DOHH2 (cell line): ENCODE measurements at regions not wholly inside any gene's neighbourhood (a gene's known extent, or its start where the extent isn't known, plus 50 kb on each side); places are given as distances from the start of the nearest gene placed in this dataset.

Source experiments
- H3F3A ChIP-seq: fragments of 200-600 bp; sonication (generic), shearing (Covaris generic); 2 replicates; pipeline ENCODE4 v1.6.0; 2016; ENCODE audit warnings: antibody characterized with exemption, mild to moderate bottlenecking; ENCODE audit not compliant: control insufficient read depth, insufficient read depth
- H3K27ac ChIP-seq: fragments of 200-600 bp; sonication (generic); 2 replicates; pipeline ENCODE4 v1.5.1; 2014; ENCODE audit warnings: low read depth, mild to moderate bottlenecking, low read length, moderate library complexity
- H3K27me3 ChIP-seq: fragments of 200-600 bp; sonication (generic); 2 replicates; pipeline ENCODE4 v1.6.1; 2014; ENCODE audit warnings: mild to moderate bottlenecking, low read length, mixed read lengths; ENCODE audit not compliant: control insufficient read depth
- H3K36me3 ChIP-seq: fragments of 200-600 bp; sonication (generic); 2 replicates; pipeline ENCODE4 v1.6.1; 2014; ENCODE audit warnings: mild to moderate bottlenecking, low read length, moderate library complexity, mixed read lengths; ENCODE audit not compliant: control insufficient read depth
- H3K4me1 ChIP-seq: fragments of 200-600 bp; sonication (generic); 2 replicates; pipeline ENCODE4 v1.6.1; 2014; ENCODE audit warnings: mild to moderate bottlenecking, low read length, mixed read lengths; ENCODE audit not compliant: control insufficient read depth
- H3K4me2 ChIP-seq: fragments of 200-600 bp; sonication (generic); 2 replicates; pipeline ENCODE4 v1.6.0; 2014; ENCODE audit warnings: mild to moderate bottlenecking, low read length, moderate library complexity
- H3K4me3 ChIP-seq: fragments of 200-600 bp; sonication (generic); 2 replicates; pipeline ENCODE4 v1.5.1; 2014; ENCODE audit warnings: mild to moderate bottlenecking, low read length, mixed read lengths
- H3K79me2 ChIP-seq: fragments of 200-600 bp; sonication (generic); 2 replicates; pipeline ENCODE4 v1.6.1; 2014; ENCODE audit warnings: mild to moderate bottlenecking, low read length, mixed read lengths; ENCODE audit not compliant: control insufficient read depth
- H3K9me2 ChIP-seq: fragments of 200-600 bp; sonication (generic); replicated peaks from 2 replicates; pipeline ENCODE4 v1.6.1; 2014; ENCODE audit warnings: mild to moderate bottlenecking, low read length, mixed read lengths; ENCODE audit not compliant: control insufficient read depth
- H3K9me3 ChIP-seq: fragments of 200-600 bp; sonication (generic); 2 replicates; pipeline ENCODE4 v1.6.1; 2014; ENCODE audit warnings: antibody characterized with exemption, low read length, mixed read lengths; ENCODE audit not compliant: control insufficient read depth, insufficient read depth
- H4K20me1 ChIP-seq: fragments of 200-600 bp; sonication (generic); 2 replicates; pipeline ENCODE4 v1.6.0; 2014; ENCODE audit warnings: low read depth, mild to moderate bottlenecking, antibody characterized with exemption, low read length, moderate library complexity; ENCODE audit not compliant: control insufficient read depth, insufficient read depth
- EZH2phosphoT487 ChIP-seq: fragments of 200-600 bp; sonication (generic); IDR thresholded peaks from 2 replicates; pipeline ENCODE4 v1.6.1; 2017; ENCODE audit warnings: borderline replicate concordance, mild to moderate bottlenecking, antibody characterized with exemption, low read length, moderate library complexity, mixed read lengths
- TF ChIP-seq, protein P1 (sequence below): fragments of 200-600 bp; sonication (generic); IDR thresholded peaks from one replicate; pipeline ENCODE4 v1.5.1; 2014; ENCODE audit warnings: antibody characterized with exemption, mild to moderate bottlenecking, low read depth, low read length; ENCODE audit not compliant: poor library complexity, severe bottlenecking

DNA sequence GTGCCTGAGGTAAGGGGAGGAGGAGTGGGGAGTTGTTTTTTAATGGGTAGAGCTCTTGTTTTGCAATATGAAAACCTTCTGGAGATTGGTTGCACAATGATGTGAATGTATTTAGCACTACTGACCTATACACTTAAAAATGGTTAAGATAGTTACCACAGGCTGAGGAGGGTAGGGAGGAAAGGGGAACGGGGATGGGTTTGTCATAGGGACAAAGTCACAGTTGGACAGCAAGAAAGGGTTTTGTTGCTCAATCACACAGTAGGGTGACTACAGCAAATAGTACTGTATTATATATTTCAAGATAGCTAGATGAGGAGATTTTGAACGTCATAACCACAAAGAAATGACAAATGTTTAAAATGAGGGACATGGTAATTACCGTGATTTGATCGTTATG lies 1562.4 kb downstream of the AACS start:
- Histone ChIP-seq H3K4me1 (no peaks in the 10 kb centered on the region), H3K27ac (no peak overlapping the region), H3K79me2 (no peaks in the 10 kb centered on the region), H3K9me2 (no peaks in the 10 kb centered on the region), H3K4me3 (no peak overlapping the region), H3F3A (no peaks in the 10 kb centered on the region), H3K4me2 (no peak overlapping the region), H3K27me3 (no peaks in the 10 kb centered on the region), H3K36me3 (no peaks in the 10 kb centered on the region), H3K9me3 (no peaks in the 10 kb centered on the region), H4K20me1 (no peaks in the 10 kb centered on the region)
- TF ChIP-seq EZH2phosphoT487 = no peak
- TF ChIP-seq, protein P1, sequence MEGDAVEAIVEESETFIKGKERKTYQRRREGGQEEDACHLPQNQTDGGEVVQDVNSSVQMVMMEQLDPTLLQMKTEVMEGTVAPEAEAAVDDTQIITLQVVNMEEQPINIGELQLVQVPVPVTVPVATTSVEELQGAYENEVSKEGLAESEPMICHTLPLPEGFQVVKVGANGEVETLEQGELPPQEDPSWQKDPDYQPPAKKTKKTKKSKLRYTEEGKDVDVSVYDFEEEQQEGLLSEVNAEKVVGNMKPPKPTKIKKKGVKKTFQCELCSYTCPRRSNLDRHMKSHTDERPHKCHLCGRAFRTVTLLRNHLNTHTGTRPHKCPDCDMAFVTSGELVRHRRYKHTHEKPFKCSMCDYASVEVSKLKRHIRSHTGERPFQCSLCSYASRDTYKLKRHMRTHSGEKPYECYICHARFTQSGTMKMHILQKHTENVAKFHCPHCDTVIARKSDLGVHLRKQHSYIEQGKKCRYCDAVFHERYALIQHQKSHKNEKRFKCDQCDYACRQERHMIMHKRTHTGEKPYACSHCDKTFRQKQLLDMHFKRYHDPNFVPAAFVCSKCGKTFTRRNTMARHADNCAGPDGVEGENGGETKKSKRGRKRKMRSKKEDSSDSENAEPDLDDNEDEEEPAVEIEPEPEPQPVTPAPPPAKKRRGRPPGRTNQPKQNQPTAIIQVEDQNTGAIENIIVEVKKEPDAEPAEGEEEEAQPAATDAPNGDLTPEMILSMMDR = no peak

DNA sequence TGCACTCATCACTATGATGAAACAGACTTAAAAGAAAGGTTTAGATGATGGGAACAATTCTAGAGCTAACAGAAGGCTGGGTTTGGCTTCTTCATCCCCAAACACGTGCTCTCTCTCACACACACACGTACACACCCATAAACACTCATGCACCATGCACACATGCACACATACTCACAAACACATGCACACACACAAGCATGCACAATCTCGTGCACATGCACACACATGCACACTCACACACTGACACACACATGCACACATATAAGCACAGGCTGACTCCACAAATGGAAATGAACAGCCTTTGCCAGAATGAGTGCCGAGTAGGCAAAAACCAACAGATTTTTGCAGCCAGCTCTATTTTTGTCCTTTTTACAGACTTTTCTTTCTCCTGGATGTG lies 1571.6 kb downstream of the AACS start:
- no peaks in the 10 kb centered on the region for H3K9me2 ChIP-seq

DNA sequence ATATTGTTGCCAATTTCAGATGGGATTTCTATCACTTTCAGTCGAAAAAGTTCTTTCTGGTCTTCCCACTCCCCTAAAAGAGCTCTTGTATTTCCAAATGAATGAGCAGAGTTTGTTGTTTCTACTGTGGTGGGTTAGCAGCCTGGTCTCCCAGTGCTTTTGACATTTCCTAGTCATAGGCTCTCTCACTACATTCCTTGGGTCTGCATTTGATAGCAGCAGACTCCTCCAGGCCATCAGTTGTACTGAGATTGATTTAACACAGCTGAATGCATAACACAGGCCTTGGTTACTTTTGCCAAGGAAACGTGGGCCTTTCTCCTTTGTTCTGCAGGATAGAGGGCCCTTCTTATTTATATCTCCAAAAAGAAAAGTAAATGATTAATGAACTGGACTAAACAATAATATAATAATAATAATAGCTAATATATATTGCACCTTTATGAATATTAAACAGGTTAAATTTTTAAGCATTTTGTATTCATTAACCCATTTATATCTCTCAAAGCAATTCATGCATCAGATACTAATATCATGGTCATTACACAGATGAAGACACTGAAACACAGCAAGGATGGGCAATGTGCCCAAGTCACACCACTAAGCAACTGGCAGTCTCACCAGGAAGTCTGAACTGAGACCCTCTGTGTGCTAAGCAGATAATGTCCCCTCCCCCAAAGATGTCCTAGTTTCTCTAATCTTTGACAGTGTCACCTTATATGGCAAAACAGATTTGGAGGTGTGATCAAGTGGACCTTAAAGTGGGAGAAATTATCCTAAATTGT lies 1579.2 kb downstream of the AACS start:
- H4K20me1 ChIP-seq = no peaks in the 10 kb centered on the region
- H3K79me2 ChIP-seq = no peaks in the 10 kb centered on the region
- no peaks in the 10 kb centered on the region for H3K27me3 ChIP-seq
- H3K4me2 ChIP-seq = no peak overlapping the region
- no peaks in the 10 kb centered on the region for H3F3A ChIP-seq
- H3K27ac ChIP-seq = no peak overlapping the region
- no peak overlapping the region for H3K4me3 ChIP-seq
- no peaks in the 10 kb centered on the region for H3K36me3 ChIP-seq
- TF ChIP-seq, protein P1 = no peak
- no peak for TF ChIP-seq EZH2phosphoT487
- H3K4me1 ChIP-seq = no peaks in the 10 kb centered on the region
- H3K9me2 ChIP-seq = no peaks in the 10 kb centered on the region
- no peaks in the 10 kb centered on the region for H3K9me3 ChIP-seq

More for the DNA sequence above, 1571.6 kb downstream of the AACS start:
- TF ChIP-seq EZH2phosphoT487 = no peak
- TF ChIP-seq, protein P1 = no peak
- Histone ChIP-seq H3K4me2 (no peak overlapping the region), H3K9me3 (no peaks in the 10 kb centered on the region), H4K20me1 (no peaks in the 10 kb centered on the region), H3K4me3 (no peak overlapping the region), H3F3A (no peaks in the 10 kb centered on the region), H3K27me3 (no peaks in the 10 kb centered on the region), H3K27ac (no peak overlapping the region), H3K4me1 (no peaks in the 10 kb centered on the region), H3K79me2 (no peaks in the 10 kb centered on the region), H3K36me3 (no peaks in the 10 kb centered on the region)
